ENCODE measurements at regions not wholly inside any gene's neighbourhood (a gene's known extent, or its start where the extent isn't known, plus 50 kb on each side); places are given as distances from the start of the nearest gene placed in this dataset.

DNA sequence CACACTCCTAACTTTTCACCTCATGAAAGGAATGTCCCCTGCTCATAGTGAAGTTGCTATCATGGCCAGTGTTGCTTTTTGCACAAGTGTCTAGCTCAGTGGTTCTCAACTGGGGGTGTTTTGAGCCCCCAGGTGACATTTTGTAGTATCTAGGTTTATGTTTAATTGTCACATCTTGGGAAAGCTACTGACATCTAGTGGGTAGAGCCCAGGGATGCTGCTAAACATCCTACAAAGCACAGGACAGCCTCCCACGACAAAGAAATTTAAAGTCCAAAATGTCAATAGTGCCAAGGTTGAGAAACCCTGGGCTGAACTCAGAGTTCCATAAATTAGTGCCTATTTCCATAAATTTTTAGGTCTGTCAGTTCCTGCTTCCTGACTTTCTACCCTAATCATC lies 70.7 kb upstream of the HCCS start (continued):
- TF ChIP-seq, protein P1, sequence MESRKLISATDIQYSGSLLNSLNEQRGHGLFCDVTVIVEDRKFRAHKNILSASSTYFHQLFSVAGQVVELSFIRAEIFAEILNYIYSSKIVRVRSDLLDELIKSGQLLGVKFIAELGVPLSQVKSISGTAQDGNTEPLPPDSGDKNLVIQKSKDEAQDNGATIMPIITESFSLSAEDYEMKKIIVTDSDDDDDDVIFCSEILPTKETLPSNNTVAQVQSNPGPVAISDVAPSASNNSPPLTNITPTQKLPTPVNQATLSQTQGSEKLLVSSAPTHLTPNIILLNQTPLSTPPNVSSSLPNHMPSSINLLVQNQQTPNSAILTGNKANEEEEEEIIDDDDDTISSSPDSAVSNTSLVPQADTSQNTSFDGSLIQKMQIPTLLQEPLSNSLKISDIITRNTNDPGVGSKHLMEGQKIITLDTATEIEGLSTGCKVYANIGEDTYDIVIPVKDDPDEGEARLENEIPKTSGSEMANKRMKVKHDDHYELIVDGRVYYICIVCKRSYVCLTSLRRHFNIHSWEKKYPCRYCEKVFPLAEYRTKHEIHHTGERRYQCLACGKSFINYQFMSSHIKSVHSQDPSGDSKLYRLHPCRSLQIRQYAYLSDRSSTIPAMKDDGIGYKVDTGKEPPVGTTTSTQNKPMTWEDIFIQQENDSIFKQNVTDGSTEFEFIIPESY (IDR thresholded peaks at IDR 0.05) = no peak

DNA sequence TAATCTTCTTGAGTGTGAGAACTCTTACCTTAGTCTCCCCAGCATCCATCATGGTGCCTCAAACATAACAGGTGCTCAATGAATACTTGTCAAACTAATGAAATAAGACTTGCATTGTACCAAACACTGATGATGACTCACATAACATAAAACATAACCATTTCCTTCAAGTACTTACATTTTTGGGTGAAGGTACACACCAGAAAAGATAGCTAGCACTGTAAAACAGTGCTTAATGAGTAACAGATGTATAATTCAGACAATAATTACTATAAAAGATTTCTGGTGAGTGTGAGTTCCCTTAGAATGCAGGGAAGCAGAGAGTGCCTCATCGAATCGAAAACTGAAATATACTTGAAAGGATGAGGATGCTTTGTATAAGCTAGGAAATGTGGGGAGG lies 70.1 kb upstream of the HCCS start:
- Histone ChIP-seq H3K9ac (ENCODE audit: low read depth in 1 of 2, low read length in 2 of 2) (no peak overlapping the region), H3K36me3 (ENCODE audit: control insufficient read depth in 4 of 4, insufficient read depth in 3 of 4, low read depth in 1 of 4, low read length in 3 of 4) (no peaks in the 10 kb centered on the region), H3K27me3 (ENCODE audit: control insufficient read depth in 4 of 4, insufficient read depth in 4 of 4, low read length in 3 of 4) (no peaks in the 10 kb centered on the region), H3K27ac (ENCODE audit: low read depth in 1 of 2, low read length in 2 of 2) (no peak overlapping the region), H3K9me3 (ENCODE audit: control insufficient read depth in 4 of 4, low read length in 3 of 4) (peaks cover 0 to 3% (median 1%) of the 10 kb centered on the region in 4 donors), H3K4me1 (ENCODE audit: control insufficient read depth in 4 of 4, insufficient read depth in 4 of 4, low read length in 3 of 4) (no peaks in the 10 kb centered on the region), H3K4me3 (ENCODE audit: low read depth in 1 of 3, low read length in 3 of 3) (no peak overlapping the region)
- DNase-seq (ENCODE audit: low spot score) = no peak
- WGBS = 91% methylated on average over 2 of the region's 2 CpGs
- TF ChIP-seq RXRA (IDR thresholded peaks at IDR 0.05) = no peak
- TF ChIP-seq EGR1 (IDR thresholded peaks at IDR 0.05; ENCODE audit: low read depth in 2 of 2) = no peak
- TF ChIP-seq HNF4A (conservative IDR thresholded peaks at IDR 0.05) = no peak
- no peak for TF ChIP-seq GABPA (IDR thresholded peaks at IDR 0.05 in 1 of 2, conservative IDR thresholded peaks at IDR 0.05 in 1 of 2)
- TF ChIP-seq, protein P1 (IDR thresholded peaks at IDR 0.05) = no peak
- no peak for TF ChIP-seq NR2F2 (IDR thresholded peaks at IDR 0.05)
- TF ChIP-seq SP1 (IDR thresholded peaks at IDR 0.05) = no peak
- no peak for TF ChIP-seq FOXA2 (IDR thresholded peaks at IDR 0.05)
- no peak for TF ChIP-seq HNF4G (IDR thresholded peaks at IDR 0.05)
- TF ChIP-seq, protein P2, sequence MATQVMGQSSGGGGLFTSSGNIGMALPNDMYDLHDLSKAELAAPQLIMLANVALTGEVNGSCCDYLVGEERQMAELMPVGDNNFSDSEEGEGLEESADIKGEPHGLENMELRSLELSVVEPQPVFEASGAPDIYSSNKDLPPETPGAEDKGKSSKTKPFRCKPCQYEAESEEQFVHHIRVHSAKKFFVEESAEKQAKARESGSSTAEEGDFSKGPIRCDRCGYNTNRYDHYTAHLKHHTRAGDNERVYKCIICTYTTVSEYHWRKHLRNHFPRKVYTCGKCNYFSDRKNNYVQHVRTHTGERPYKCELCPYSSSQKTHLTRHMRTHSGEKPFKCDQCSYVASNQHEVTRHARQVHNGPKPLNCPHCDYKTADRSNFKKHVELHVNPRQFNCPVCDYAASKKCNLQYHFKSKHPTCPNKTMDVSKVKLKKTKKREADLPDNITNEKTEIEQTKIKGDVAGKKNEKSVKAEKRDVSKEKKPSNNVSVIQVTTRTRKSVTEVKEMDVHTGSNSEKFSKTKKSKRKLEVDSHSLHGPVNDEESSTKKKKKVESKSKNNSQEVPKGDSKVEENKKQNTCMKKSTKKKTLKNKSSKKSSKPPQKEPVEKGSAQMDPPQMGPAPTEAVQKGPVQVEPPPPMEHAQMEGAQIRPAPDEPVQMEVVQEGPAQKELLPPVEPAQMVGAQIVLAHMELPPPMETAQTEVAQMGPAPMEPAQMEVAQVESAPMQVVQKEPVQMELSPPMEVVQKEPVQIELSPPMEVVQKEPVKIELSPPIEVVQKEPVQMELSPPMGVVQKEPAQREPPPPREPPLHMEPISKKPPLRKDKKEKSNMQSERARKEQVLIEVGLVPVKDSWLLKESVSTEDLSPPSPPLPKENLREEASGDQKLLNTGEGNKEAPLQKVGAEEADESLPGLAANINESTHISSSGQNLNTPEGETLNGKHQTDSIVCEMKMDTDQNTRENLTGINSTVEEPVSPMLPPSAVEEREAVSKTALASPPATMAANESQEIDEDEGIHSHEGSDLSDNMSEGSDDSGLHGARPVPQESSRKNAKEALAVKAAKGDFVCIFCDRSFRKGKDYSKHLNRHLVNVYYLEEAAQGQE (IDR thresholded peaks at IDR 0.05) = no peak
- TF ChIP-seq RAD21 (IDR thresholded peaks at IDR 0.05) = no peak
- TF ChIP-seq JUND (IDR thresholded peaks at IDR 0.05) = no peak
- no peak for TF ChIP-seq TAF1 (conservative IDR thresholded peaks at IDR 0.05)
- no peak for TF ChIP-seq FOXA1 (IDR thresholded peaks at IDR 0.05)
- TF ChIP-seq YY1 (IDR thresholded peaks at IDR 0.05) = no peak
- TF ChIP-seq, protein P3, sequence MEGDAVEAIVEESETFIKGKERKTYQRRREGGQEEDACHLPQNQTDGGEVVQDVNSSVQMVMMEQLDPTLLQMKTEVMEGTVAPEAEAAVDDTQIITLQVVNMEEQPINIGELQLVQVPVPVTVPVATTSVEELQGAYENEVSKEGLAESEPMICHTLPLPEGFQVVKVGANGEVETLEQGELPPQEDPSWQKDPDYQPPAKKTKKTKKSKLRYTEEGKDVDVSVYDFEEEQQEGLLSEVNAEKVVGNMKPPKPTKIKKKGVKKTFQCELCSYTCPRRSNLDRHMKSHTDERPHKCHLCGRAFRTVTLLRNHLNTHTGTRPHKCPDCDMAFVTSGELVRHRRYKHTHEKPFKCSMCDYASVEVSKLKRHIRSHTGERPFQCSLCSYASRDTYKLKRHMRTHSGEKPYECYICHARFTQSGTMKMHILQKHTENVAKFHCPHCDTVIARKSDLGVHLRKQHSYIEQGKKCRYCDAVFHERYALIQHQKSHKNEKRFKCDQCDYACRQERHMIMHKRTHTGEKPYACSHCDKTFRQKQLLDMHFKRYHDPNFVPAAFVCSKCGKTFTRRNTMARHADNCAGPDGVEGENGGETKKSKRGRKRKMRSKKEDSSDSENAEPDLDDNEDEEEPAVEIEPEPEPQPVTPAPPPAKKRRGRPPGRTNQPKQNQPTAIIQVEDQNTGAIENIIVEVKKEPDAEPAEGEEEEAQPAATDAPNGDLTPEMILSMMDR (IDR thresholded peaks at IDR 0.05; ENCODE audit: low read depth, low read length, missing input control) = no peak
- TF ChIP-seq, protein P4, sequence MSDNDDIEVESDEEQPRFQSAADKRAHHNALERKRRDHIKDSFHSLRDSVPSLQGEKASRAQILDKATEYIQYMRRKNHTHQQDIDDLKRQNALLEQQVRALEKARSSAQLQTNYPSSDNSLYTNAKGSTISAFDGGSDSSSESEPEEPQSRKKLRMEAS (IDR thresholded peaks at IDR 0.05) = no peak
- TF ChIP-seq, protein P5, sequence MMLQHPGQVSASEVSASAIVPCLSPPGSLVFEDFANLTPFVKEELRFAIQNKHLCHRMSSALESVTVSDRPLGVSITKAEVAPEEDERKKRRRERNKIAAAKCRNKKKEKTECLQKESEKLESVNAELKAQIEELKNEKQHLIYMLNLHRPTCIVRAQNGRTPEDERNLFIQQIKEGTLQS (IDR thresholded peaks at IDR 0.05) = no peak
